ENCODE measurements at regions not wholly inside any gene's neighbourhood (a gene's known extent, or its start where the extent isn't known, plus 50 kb on each side); places are given as distances from the start of the nearest gene placed in this dataset.
"Not testable (repeated sequence)": the region's sequence is repeated elsewhere in the genome, so short reads cannot be mapped to it uniquely, and the experiment has no call there.

GRCh38 chr2:210730672-210731071 is 174.3 kb downstream of the CPS1 start:
- DNase-seq = no peak
- POLR2A ChIA-PET = no interaction called here
- Histone ChIP-seq H3K4me3 (ENCODE audit: control insufficient read depth in 1 of 2, extremely low read depth in 1 of 2, low read length in 1 of 2) (no peak overlapping the region), H3K4me1 (ENCODE audit: control insufficient read depth in 1 of 2, extremely low read depth in 1 of 2, insufficient read depth in 2 of 2, low read length in 2 of 2) (no peaks in the 10 kb centered on the region), H3K36me3 (ENCODE audit: control insufficient read depth in 2 of 2, extremely low read depth in 1 of 2, insufficient read depth in 1 of 2, low read length in 1 of 2) (no peaks in the 10 kb centered on the region), H3K9me3 (no peaks in the 10 kb centered on the region), H3K27me3 (replicated peaks in 1 of 2; ENCODE audit: control insufficient read depth in 2 of 2, extremely low read depth in 1 of 2, insufficient read depth in 2 of 2, low read length in 1 of 2) (no peaks in the 10 kb centered on the region), H3K27ac (ENCODE audit: low read length) (no peak overlapping the region)
- H3K27me3 Mint-ChIP-seq = no peaks in the 10 kb centered on the region
- no peak for ATAC-seq (replicated peaks in 1 of 4)
- H3K36me3 Mint-ChIP-seq = no peaks in the 10 kb centered on the region
- peaks cover 2 to 5% (median 3%) of the 10 kb centered on the region in 3 donors for H3K9me3 Mint-ChIP-seq
- no peak overlapping the region for H3K4me3 Mint-ChIP-seq
- no peaks in the 10 kb centered on the region for H3K4me1 Mint-ChIP-seq
- no CpG with 5 or more reads among the region's 2 CpGs for WGBS (ENCODE audit: insufficient coverage)
- CTCF ChIA-PET = interaction anchor here in 1 of 2 donors (0.6 kb wide), 1 partner anchor 151 kb away, joined by 4 read pairs; no protein-coding TSS in a partner anchor
- no peak overlapping the region for H3K27ac Mint-ChIP-seq

- H3K36me3 ChIP-seq (ENCODE audit: control insufficient read depth in 2 of 2, extremely low read depth in 1 of 2, insufficient read depth in 1 of 2, low read length in 1 of 2); H3K36me3 Mint-ChIP-seq; H3K4me3 ChIP-seq (ENCODE audit: control insufficient read depth in 1 of 2, extremely low read depth in 1 of 2, low read length in 1 of 2); POLR2A ChIA-PET; CTCF ChIA-PET; H3K27me3 Mint-ChIP-seq; H3K27me3 ChIP-seq (replicated peaks in 1 of 2; ENCODE audit: control insufficient read depth in 2 of 2, extremely low read depth in 1 of 2, insufficient read depth in 2 of 2, low read length in 1 of 2); DNase-seq; H3K9me3 Mint-ChIP-seq; H3K27ac Mint-ChIP-seq; H3K4me1 ChIP-seq (ENCODE audit: control insufficient read depth in 1 of 2, extremely low read depth in 1 of 2, insufficient read depth in 2 of 2, low read length in 2 of 2); H3K9me3 ChIP-seq; H3K4me1 Mint-ChIP-seq; ATAC-seq (replicated peaks in 1 of 4); H3K27ac ChIP-seq (ENCODE audit: low read length); H3K4me3 Mint-ChIP-seq: not testable (repeated sequence)
- 31% methylated on average over 8 of the region's 9 CpGs for WGBS (ENCODE audit: insufficient coverage)
These were observed 190.4 kb downstream of the CPS1 start for GRCh38 chr2:210746826-210747225.

GRCh38 chr2:210752532-210752931 is 196.1 kb downstream of the CPS1 start:
- no peak for DNase-seq

GRCh38 chr2:210753386-210753785 is 197.0 kb downstream of the CPS1 start:
- Mint-ChIP-seq H3K4me3 (no peak overlapping the region), H3K27me3 (no peaks in the 10 kb centered on the region), H3K36me3 (no peaks in the 10 kb centered on the region), H3K27ac (no peak overlapping the region), H3K4me1 (no peaks in the 10 kb centered on the region), H3K9me3 (peaks cover 0 to 5% (median 0%) of the 10 kb centered on the region in 3 donors)
- CTCF ChIA-PET = no interaction called here
- DNase-seq = no peak
- no peaks in the 10 kb centered on the region for H3K9me3 ChIP-seq
- POLR2A ChIA-PET = no interaction called here
- no peak overlapping the region for H3K4me3 ChIP-seq (ENCODE audit: control insufficient read depth in 1 of 2, extremely low read depth in 1 of 2, low read length in 1 of 2)
- ATAC-seq (replicated peaks in 1 of 4) = no peak
- H3K27ac ChIP-seq (ENCODE audit: low read length) = no peak overlapping the region
- 100% methylated on average over 1 of the region's 3 CpGs for WGBS (ENCODE audit: insufficient coverage)
- H3K27me3 ChIP-seq (replicated peaks in 1 of 2; ENCODE audit: control insufficient read depth in 2 of 2, extremely low read depth in 1 of 2, insufficient read depth in 2 of 2, low read length in 1 of 2) = no peaks in the 10 kb centered on the region
- no peaks in the 10 kb centered on the region for H3K4me1 ChIP-seq (ENCODE audit: control insufficient read depth in 1 of 2, extremely low read depth in 1 of 2, insufficient read depth in 2 of 2, low read length in 2 of 2)
- no peaks in the 10 kb centered on the region for H3K36me3 ChIP-seq (ENCODE audit: control insufficient read depth in 2 of 2, extremely low read depth in 1 of 2, insufficient read depth in 1 of 2, low read length in 1 of 2)

More at GRCh38 chr2:210752532-210752931, 196.1 kb downstream of the CPS1 start:
- Mint-ChIP-seq H3K36me3 (no peaks in the 10 kb centered on the region), H3K27ac (no peak overlapping the region), H3K9me3 (peaks cover 0 to 4% (median 0%) of the 10 kb centered on the region in 3 donors), H3K27me3 (no peaks in the 10 kb centered on the region), H3K4me3 (no peak overlapping the region), H3K4me1 (no peaks in the 10 kb centered on the region)
- H3K27ac ChIP-seq (ENCODE audit: low read length) = no peak overlapping the region
- WGBS (ENCODE audit: insufficient coverage) = 70% methylated on average over 5 of the region's 6 CpGs
- H3K9me3 ChIP-seq = no peaks in the 10 kb centered on the region
- no peak overlapping the region for H3K4me3 ChIP-seq (ENCODE audit: control insufficient read depth in 1 of 2, extremely low read depth in 1 of 2, low read length in 1 of 2)
- ChIA-PET CTCF (no interaction called here), POLR2A (no interaction called here)
- no peaks in the 10 kb centered on the region for H3K27me3 ChIP-seq (replicated peaks in 1 of 2; ENCODE audit: control insufficient read depth in 2 of 2, extremely low read depth in 1 of 2, insufficient read depth in 2 of 2, low read length in 1 of 2)
- no peaks in the 10 kb centered on the region for H3K36me3 ChIP-seq (ENCODE audit: control insufficient read depth in 2 of 2, extremely low read depth in 1 of 2, insufficient read depth in 1 of 2, low read length in 1 of 2)
- no peaks in the 10 kb centered on the region for H3K4me1 ChIP-seq (ENCODE audit: control insufficient read depth in 1 of 2, extremely low read depth in 1 of 2, insufficient read depth in 2 of 2, low read length in 2 of 2)
- ATAC-seq (replicated peaks in 1 of 4) = no peak

GRCh38 chr2:210756855-210757254 is 200.5 kb downstream of the CPS1 start:
- Mint-ChIP-seq H3K27me3 (no peaks in the 10 kb centered on the region), H3K4me1 (no peaks in the 10 kb centered on the region), H3K4me3 (no peak overlapping the region), H3K36me3 (no peaks in the 10 kb centered on the region), H3K27ac (no peak overlapping the region), H3K9me3 (peaks cover 0 to 8% (median 0%) of the 10 kb centered on the region in 3 donors)
- DNase-seq (no peak), ATAC-seq (replicated peaks in 1 of 4) (no peak)
- no peaks in the 10 kb centered on the region for H3K27me3 ChIP-seq (replicated peaks in 1 of 2; ENCODE audit: control insufficient read depth in 2 of 2, extremely low read depth in 1 of 2, insufficient read depth in 2 of 2, low read length in 1 of 2)
- no peaks in the 10 kb centered on the region for H3K4me1 ChIP-seq (ENCODE audit: control insufficient read depth in 1 of 2, extremely low read depth in 1 of 2, insufficient read depth in 2 of 2, low read length in 2 of 2)
- no peaks in the 10 kb centered on the region for H3K36me3 ChIP-seq (ENCODE audit: control insufficient read depth in 2 of 2, extremely low read depth in 1 of 2, insufficient read depth in 1 of 2, low read length in 1 of 2)
- no peak overlapping the region for H3K4me3 ChIP-seq (ENCODE audit: control insufficient read depth in 1 of 2, extremely low read depth in 1 of 2, low read length in 1 of 2)
- no peak overlapping the region for H3K27ac ChIP-seq (ENCODE audit: low read length)
- POLR2A ChIA-PET = interaction anchor here in 1 of 2 donors (0.6 kb wide), 1 partner anchor 82 kb away, joined by 3 read pairs; no protein-coding TSS in a partner anchor
- no peaks in the 10 kb centered on the region for H3K9me3 ChIP-seq
- CTCF ChIA-PET = no interaction called here

GRCh38 chr2:210762604-210763588 is 206.5 kb downstream of the CPS1 start:
- Histone ChIP-seq H3K27ac (ENCODE audit: low read length) (no peak overlapping the region), H3K9me3 (no peaks in the 10 kb centered on the region), H3K36me3 (ENCODE audit: control insufficient read depth in 2 of 2, extremely low read depth in 1 of 2, insufficient read depth in 1 of 2, low read length in 1 of 2) (no peaks in the 10 kb centered on the region), H3K4me3 (ENCODE audit: control insufficient read depth in 1 of 2, extremely low read depth in 1 of 2, low read length in 1 of 2) (no peak overlapping the region), H3K4me1 (ENCODE audit: control insufficient read depth in 1 of 2, extremely low read depth in 1 of 2, insufficient read depth in 2 of 2, low read length in 2 of 2) (no peaks in the 10 kb centered on the region), H3K27me3 (replicated peaks in 1 of 2; ENCODE audit: control insufficient read depth in 2 of 2, extremely low read depth in 1 of 2, insufficient read depth in 2 of 2, low read length in 1 of 2) (no peaks in the 10 kb centered on the region)
- CTCF ChIA-PET = no interaction called here
- Mint-ChIP-seq H3K4me1 (no peaks in the 10 kb centered on the region), H3K36me3 (no peaks in the 10 kb centered on the region), H3K4me3 (no peak overlapping the region), H3K9me3 (peaks cover 0 to 12% (median 4%) of the 10 kb centered on the region in 3 donors), H3K27ac (no peak overlapping the region), H3K27me3 (no peaks in the 10 kb centered on the region)
- 85% methylated on average over 9 of the region's 9 CpGs for WGBS (ENCODE audit: insufficient coverage)
- no peak for ATAC-seq (replicated peaks in 1 of 4)
- POLR2A ChIA-PET = no interaction called here
- DNase-seq = no peak
